ENCODE measurements at regions not wholly inside any gene's neighbourhood (a gene's known extent, or its start where the extent isn't known, plus 50 kb on each side); places are given as distances from the start of the nearest gene placed in this dataset.

GRCh38 chr7:34236839-34237492 lies 331.6 kb downstream of the BMPER start:
- TF ChIP-seq CTCF (IDR thresholded peaks at IDR 0.05) = no peak
- ATAC-seq (ENCODE audit: low FRiP score) (no peak), DNase-seq (ENCODE audit: low spot score) (no peak)

GRCh38 chr7:34237493-34237849 lies 332.1 kb downstream of the BMPER start:
- no peak for ATAC-seq (ENCODE audit: low FRiP score)

GRCh38 chr7:34240417-34240816 lies 335.1 kb downstream of the BMPER start:
- no peak for DNase-seq (ENCODE audit: low spot score)
- TF ChIP-seq CTCF (IDR thresholded peaks at IDR 0.05) = no peak
- no peak for ATAC-seq (ENCODE audit: low FRiP score)

More at GRCh38 chr7:34237493-34237849, 332.1 kb downstream of the BMPER start:
- TF ChIP-seq CTCF (IDR thresholded peaks at IDR 0.05) = no peak
- DNase-seq (ENCODE audit: low spot score) = no peak

- no peak for TF ChIP-seq CTCF (IDR thresholded peaks at IDR 0.05)
- DNase-seq (ENCODE audit: low spot score) (no peak), ATAC-seq (ENCODE audit: low FRiP score) (no peak)
Observed at GRCh38 chr7:34242391-34242790, 337.1 kb downstream of the BMPER start.

- TF ChIP-seq CTCF (IDR thresholded peaks at IDR 0.05) = no peak
- no peak for DNase-seq (ENCODE audit: low spot score)
- no peak for ATAC-seq (ENCODE audit: low FRiP score)
Observed at GRCh38 chr7:34245246-34245645, 339.9 kb downstream of the BMPER start.

- TF ChIP-seq CTCF (IDR thresholded peaks at IDR 0.05) = no peak
- no peak for DNase-seq (ENCODE audit: low spot score)
- ATAC-seq (ENCODE audit: low FRiP score) = no peak
Observed at GRCh38 chr7:34247468-34247867, 342.1 kb downstream of the BMPER start.

GRCh38 chr7:34249192-34249591 lies 343.9 kb downstream of the BMPER start:
- no peak for TF ChIP-seq CTCF (IDR thresholded peaks at IDR 0.05)
- DNase-seq (ENCODE audit: low spot score) (no peak), ATAC-seq (ENCODE audit: low FRiP score) (no peak)
